ENCODE measurements at regions not wholly inside any gene's neighbourhood (a gene's known extent, or its start where the extent isn't known, plus 50 kb on each side); places are given as distances from the start of the nearest gene placed in this dataset.
"Not testable (repeated sequence)": the region's sequence is repeated elsewhere in the genome, so short reads cannot be mapped to it uniquely, and the experiment has no call there.

- TF ChIP-seq, protein P1, sequence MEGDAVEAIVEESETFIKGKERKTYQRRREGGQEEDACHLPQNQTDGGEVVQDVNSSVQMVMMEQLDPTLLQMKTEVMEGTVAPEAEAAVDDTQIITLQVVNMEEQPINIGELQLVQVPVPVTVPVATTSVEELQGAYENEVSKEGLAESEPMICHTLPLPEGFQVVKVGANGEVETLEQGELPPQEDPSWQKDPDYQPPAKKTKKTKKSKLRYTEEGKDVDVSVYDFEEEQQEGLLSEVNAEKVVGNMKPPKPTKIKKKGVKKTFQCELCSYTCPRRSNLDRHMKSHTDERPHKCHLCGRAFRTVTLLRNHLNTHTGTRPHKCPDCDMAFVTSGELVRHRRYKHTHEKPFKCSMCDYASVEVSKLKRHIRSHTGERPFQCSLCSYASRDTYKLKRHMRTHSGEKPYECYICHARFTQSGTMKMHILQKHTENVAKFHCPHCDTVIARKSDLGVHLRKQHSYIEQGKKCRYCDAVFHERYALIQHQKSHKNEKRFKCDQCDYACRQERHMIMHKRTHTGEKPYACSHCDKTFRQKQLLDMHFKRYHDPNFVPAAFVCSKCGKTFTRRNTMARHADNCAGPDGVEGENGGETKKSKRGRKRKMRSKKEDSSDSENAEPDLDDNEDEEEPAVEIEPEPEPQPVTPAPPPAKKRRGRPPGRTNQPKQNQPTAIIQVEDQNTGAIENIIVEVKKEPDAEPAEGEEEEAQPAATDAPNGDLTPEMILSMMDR (IDR thresholded peaks at IDR 0.05; ENCODE audit: unreplicated experiment): no peak
- POLR2A ChIA-PET: interaction anchor here (0.6 kb wide), 1 partner anchor 59 kb away, joined by 3 read pairs; no protein-coding TSS in a partner anchor
- H3K27me3 Mint-ChIP-seq (ENCODE audit: insufficient read depth, unreplicated experiment): peaks cover 27% of the 10 kb centered on the region
- no TSS peak for BruUV-seq (replicated peaks)
- CTCF ChIA-PET: interaction anchor here (0.6 kb wide), 2 partner anchors 408 to 1228 kb away, joined by 3 to 4 read pairs; no protein-coding TSS in a partner anchor
- peaks cover 6% of the 10 kb centered on the region for H3K36me3 Mint-ChIP-seq (ENCODE audit: insufficient read depth, unreplicated experiment)
- DNase-seq (ENCODE audit: unreplicated experiment): no peak
- no peak overlapping the region for H3K4me3 Mint-ChIP-seq (ENCODE audit: unreplicated experiment)
- H3K27ac Mint-ChIP-seq (ENCODE audit: low read depth, unreplicated experiment): no peak overlapping the region
- H3K9me3 Mint-ChIP-seq (ENCODE audit: unreplicated experiment): peaks cover 8% of the 10 kb centered on the region
- intact Hi-C loops (cut with micrococcal nuclease): no loop called here
- H3K4me1 Mint-ChIP-seq (ENCODE audit: insufficient read depth, unreplicated experiment): no peaks in the 10 kb centered on the region
These were observed 71.6 kb upstream of the ADGRL1 start for GRCh38 chr19:14277608-14278007.

DNA sequence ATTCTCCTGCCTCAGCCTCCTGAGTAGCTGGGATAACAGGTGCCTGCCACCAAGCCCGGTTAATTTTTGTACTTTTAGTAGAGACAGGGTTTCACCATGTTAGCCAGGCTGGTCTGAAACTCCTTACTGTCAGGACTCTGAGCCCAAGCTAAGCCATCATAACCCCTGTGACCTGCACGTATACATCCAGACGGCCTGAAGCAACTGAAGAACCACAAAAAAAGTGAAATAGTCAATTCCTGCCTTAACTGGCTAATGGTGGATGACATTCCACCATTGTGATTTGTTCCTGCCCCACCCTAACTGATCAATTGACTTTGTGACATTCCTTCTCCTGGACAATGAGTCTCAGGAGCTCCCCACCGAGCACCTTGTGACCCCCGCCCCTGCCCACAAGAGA is 69.9 kb upstream of the ADGRL1 start:
- H3K36me3 Mint-ChIP-seq (ENCODE audit: insufficient read depth, unreplicated experiment); CTCF ChIA-PET; H3K4me1 Mint-ChIP-seq (ENCODE audit: insufficient read depth, unreplicated experiment); DNase-seq (ENCODE audit: unreplicated experiment); BruUV-seq (replicated peaks); H3K4me3 Mint-ChIP-seq (ENCODE audit: unreplicated experiment); H3K27ac Mint-ChIP-seq (ENCODE audit: low read depth, unreplicated experiment); H3K9me3 Mint-ChIP-seq (ENCODE audit: unreplicated experiment); intact Hi-C loops (cut with micrococcal nuclease): not testable (repeated sequence)
- peaks cover 29% of the 10 kb centered on the region for H3K27me3 Mint-ChIP-seq (ENCODE audit: insufficient read depth, unreplicated experiment)
- POLR2A ChIA-PET: interaction anchor here (0.6 kb wide), 1 partner anchor 417 kb away, joined by 3 read pairs; no protein-coding TSS in a partner anchor

DNA sequence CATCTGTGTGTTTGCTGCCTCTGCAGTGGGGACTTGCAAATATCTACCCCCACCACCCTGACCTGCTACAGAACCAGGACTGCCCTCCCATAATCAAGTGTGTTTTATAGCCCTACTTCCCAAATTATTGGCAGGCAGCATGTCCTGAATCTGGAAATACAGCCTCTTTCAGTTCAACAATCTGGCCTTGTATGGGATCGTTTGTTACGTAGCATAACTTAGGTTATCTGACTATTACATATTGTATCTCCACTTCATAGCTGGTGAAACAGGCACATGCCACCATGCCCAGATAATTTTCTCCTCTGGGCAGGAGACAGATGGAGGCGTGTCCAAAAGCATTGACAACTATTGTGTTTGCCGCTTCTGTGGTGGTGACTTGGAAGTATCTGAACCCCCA is 66.7 kb upstream of the ADGRL1 start:
- intact Hi-C loops (cut with micrococcal nuclease): no loop called here
- no peak for DNase-seq (ENCODE audit: unreplicated experiment)
- no TSS peak for BruUV-seq (replicated peaks)
- H3K9me3 Mint-ChIP-seq (ENCODE audit: unreplicated experiment): peaks cover 8% of the 10 kb centered on the region
- CTCF ChIA-PET: interaction anchor here (1.6 kb wide), 1 partner anchor 76 kb away, joined by 4 read pairs; no protein-coding TSS in a partner anchor
- no peaks in the 10 kb centered on the region for H3K4me1 Mint-ChIP-seq (ENCODE audit: insufficient read depth, unreplicated experiment)
- no peak overlapping the region for H3K4me3 Mint-ChIP-seq (ENCODE audit: unreplicated experiment)
- H3K27me3 Mint-ChIP-seq (ENCODE audit: insufficient read depth, unreplicated experiment): peaks cover 46% of the 10 kb centered on the region
- TF ChIP-seq, protein P1 (IDR thresholded peaks at IDR 0.05; ENCODE audit: unreplicated experiment): no peak
- peaks cover 6% of the 10 kb centered on the region for H3K36me3 Mint-ChIP-seq (ENCODE audit: insufficient read depth, unreplicated experiment)
- H3K27ac Mint-ChIP-seq (ENCODE audit: low read depth, unreplicated experiment): no peak overlapping the region
- POLR2A ChIA-PET: no interaction called here

DNA sequence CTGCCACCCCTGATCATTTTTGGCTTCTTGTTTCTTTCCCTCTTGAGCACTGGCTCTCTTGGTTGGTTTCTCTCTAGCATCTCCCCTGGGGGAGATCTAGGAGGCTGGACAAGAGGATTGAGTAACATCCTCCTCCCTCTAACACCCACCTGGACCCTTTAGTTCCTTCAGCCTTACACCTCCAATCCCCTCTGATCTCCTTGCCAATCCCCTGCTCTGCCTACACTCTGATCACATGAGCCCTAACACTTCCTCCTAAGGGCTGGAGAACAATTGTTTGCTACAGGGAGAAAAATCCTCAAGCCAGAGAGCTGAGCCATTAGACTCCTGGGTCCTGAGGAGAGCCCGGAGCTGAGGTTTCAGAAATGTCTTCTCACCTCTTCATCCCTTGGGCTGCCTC is 65.9 kb upstream of the ADGRL1 start:
- ChIA-PET POLR2A (no interaction called here), CTCF (interaction anchor here (0.6 to 1.6 kb wide), 2 partner anchors 64 to 76 kb away, joined by 4 read pairs; no protein-coding TSS in a partner anchor)
- no TSS peak for BruUV-seq (replicated peaks)
- TF ChIP-seq, protein P1 (IDR thresholded peaks at IDR 0.05; ENCODE audit: unreplicated experiment): no peak
- Mint-ChIP-seq H3K9me3 (ENCODE audit: unreplicated experiment) (peaks cover 4% of the 10 kb centered on the region), H3K4me1 (ENCODE audit: insufficient read depth, unreplicated experiment) (no peaks in the 10 kb centered on the region), H3K36me3 (ENCODE audit: insufficient read depth, unreplicated experiment) (peaks cover 2% of the 10 kb centered on the region), H3K4me3 (ENCODE audit: unreplicated experiment) (no peak overlapping the region), H3K27me3 (ENCODE audit: insufficient read depth, unreplicated experiment) (peaks cover 44% of the 10 kb centered on the region), H3K27ac (ENCODE audit: low read depth, unreplicated experiment) (no peak overlapping the region)
- no peak for DNase-seq (ENCODE audit: unreplicated experiment)
- intact Hi-C loops (cut with micrococcal nuclease): no loop called here

DNA sequence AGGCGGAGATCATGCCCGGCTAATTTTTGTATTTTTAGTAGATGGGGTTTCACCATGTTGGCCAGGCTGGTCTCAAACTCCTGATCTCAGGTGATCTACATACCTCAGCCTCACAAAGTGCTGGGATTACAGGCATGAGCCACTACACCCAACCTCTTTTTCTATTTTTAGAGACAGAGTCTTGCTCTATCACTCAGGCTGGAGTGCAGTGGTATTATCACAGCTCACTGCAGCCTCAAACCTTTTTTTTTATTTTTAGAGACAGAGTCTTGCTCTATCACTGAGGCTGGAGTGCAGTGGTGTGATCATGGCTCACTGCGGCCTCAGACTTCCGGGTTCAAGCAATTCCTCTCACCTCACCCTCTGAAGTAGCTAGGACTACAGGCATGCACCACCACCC is 64.6 kb upstream of the ADGRL1 start:
- intact Hi-C loops (cut with micrococcal nuclease); H3K4me1 Mint-ChIP-seq (ENCODE audit: insufficient read depth, unreplicated experiment); H3K27ac Mint-ChIP-seq (ENCODE audit: low read depth, unreplicated experiment); H3K4me3 Mint-ChIP-seq (ENCODE audit: unreplicated experiment); DNase-seq (ENCODE audit: unreplicated experiment); H3K36me3 Mint-ChIP-seq (ENCODE audit: insufficient read depth, unreplicated experiment); BruUV-seq (replicated peaks); H3K9me3 Mint-ChIP-seq (ENCODE audit: unreplicated experiment): not testable (repeated sequence)
- ChIA-PET CTCF (interaction anchor here (1.0 kb wide), 1 partner anchor 53 kb away, joined by 3 read pairs; no protein-coding TSS in a partner anchor), POLR2A (interaction anchor here (0.6 kb wide), 1 partner anchor 131 kb away, joined by 3 read pairs; no protein-coding TSS in a partner anchor)
- H3K27me3 Mint-ChIP-seq (ENCODE audit: insufficient read depth, unreplicated experiment): peaks cover 40% of the 10 kb centered on the region

Data from MCF 10A (cell line).